HG02588 (cell line): ENCODE measurements at regions not wholly inside any gene's neighbourhood (a gene's known extent, or its start where the extent isn't known, plus 50 kb on each side); places are given as distances from the start of the nearest gene placed in this dataset.
"Not testable (repeated sequence)": the region's sequence is repeated elsewhere in the genome, so short reads cannot be mapped to it uniquely, and the experiment has no call there.

ENCODE experiments used
- ATAC-seq: cut with Tn5 transposase; IDR thresholded peaks from one replicate; pipeline ENCODE4 v1.9.1; 2021; ENCODE audit warnings: mild to moderate bottlenecking, moderate library complexity; ENCODE audit not compliant: unreplicated experiment

DNA sequence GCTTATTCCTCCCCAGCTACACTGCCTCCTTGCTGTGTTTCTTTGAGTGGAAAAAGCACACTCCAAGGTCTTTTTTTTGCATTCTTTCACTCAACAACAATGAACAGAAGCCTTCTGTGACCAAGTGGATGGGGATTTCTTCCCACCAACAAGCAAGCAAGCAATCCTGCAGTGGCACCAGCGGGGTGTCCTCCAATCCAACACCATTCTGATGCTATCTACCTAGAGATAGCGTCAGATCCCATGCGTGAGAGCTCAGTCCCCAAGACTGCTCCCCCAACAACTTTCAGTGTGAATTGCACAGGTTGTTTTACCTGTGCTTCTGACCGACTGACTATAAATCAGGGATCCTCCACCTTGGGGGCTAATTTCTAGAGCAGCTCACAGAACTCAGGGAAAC, 311.0 kb upstream of the PODXL start:
- ATAC-seq: no peak

- ATAC-seq: no peak
Measured at GRCh38 chr7:131865911-131866310, 309.5 kb upstream of the PODXL start.

GRCh38 chr7:131861620-131862346, 305.4 kb upstream of the PODXL start:
- ATAC-seq: no peak

GRCh38 chr7:131859147-131859821, 302.9 kb upstream of the PODXL start:
- ATAC-seq: peak; percentile 53

- no peak for ATAC-seq
Measured at GRCh38 chr7:131858611-131859010, 302.2 kb upstream of the PODXL start.

DNA sequence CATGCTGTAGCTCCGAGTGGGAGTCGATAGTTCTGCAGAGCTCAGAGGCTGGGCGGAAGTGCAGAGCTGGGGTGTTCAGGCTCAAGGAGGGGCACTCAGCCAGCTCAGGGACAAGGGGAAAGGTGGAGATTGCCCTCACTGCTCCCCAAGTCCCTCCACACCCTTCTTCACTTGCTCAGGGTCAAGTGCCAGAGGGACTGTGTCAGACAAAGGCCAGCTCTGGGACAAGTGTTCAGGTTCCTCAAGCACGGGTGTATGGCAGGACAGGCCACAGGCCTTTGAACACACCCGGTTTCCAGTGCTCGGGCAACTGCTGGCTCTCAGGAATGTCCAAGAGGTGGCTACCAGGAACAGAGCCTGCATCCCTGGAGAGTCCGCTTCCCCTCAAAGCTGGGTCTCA, 293.0 kb upstream of the PODXL start:
- ATAC-seq: no peak

DNA sequence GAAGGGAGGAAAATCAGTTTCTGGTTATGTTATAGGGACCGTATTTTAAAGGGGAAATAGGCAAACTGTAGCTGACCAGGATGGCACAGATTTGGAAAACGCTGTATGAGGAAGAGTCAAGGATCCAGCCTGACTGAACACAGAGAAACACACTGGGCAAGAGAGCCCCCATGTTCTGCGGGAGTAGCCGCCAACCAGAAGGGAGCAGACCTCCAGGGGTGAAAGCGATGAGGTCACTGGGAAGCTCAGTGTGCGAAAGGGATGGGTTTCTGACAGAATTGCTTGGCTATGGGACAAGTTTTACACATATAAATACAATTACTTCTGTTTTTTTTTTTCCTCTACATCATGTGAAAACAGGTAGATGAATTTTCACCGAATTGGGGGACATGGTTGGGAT, 291.6 kb upstream of the PODXL start:
- ATAC-seq: no peak

DNA sequence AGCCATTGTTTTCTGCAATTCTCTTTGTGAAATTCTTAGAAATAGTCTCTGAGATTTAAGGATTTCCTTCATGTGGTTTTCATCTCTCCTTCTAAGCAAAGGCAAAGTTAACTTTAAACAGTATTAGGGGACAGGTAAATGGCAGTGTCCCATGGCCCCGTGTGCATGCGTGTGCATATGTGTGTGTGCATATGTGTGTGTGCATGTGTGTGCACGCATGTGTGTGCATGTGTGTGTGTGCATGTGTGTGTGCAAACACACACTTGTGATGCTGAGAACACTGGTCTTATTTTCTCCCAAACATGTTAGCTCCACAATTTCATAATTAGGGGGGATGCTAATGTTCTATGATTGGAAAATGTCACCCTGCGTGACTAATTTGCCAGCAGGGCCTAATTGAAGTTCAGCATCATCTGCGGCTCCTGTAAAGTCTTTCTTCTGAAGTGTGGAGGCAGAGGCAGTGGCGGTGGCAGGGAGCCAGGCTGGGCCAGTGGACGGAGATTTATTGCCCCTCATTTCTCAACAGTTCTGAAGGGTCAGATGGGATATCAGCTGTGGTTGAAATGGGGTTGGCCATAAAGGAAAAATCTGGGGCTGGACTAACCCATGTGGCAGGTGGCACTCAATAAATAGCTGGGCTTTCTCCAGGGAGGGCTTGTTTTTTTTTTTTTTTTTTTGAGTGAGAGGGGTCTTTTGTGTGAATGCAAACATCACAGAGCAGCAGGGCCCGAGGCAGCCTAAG, 289.3 kb upstream of the PODXL start:
- no peak for ATAC-seq

GRCh38 chr7:131844369-131844768, 287.9 kb upstream of the PODXL start:
- no peak for ATAC-seq

DNA sequence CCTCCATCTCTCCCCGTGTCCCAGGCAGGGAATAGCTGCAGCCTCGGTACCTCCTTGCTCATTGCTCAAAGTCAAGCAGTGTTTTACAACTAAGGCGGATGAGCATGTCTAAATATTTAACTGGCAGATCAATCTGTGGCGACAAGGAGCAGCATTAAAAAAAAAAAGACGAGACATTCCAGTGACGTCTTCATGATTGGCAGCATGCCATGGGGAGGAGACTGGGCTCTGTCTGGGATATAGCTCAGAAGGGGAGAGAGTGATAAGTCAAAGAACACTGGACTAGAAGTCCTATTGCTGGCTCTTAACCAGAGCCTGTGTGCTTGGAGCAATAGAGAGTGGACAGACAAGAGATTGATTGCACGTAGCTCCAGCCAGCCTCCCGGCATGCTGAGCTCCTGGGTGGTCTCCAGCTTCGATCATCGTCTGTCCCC, 287.5 kb upstream of the PODXL start:
- ATAC-seq: no peak

GRCh38 chr7:131839967-131840690, 283.7 kb upstream of the PODXL start:
- no peak for ATAC-seq

GRCh38 chr7:131836733-131837132, 280.3 kb upstream of the PODXL start:
- ATAC-seq: no peak

GRCh38 chr7:131835141-131835540, 278.7 kb upstream of the PODXL start:
- ATAC-seq: no peak

DNA sequence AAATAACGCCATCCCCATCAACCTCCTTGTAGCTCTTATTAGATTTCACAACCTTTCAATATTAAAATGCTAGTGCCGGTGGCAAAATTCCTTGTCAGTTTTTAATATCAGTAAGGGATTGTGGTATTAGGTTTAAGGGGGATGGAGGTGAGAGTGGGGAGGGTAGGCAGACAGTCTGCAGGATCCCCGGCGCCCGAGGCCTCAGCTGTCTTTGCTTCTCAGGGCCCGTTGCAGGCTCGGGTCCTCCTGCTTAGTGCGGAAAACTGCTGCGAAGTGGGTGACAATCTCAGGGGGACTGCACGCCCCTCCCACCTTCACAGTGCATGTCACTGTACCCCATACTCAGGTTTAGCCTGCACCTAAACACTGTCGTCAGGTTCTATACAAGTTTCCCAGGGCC, 274.3 kb upstream of the PODXL start:
- ATAC-seq: no peak

DNA sequence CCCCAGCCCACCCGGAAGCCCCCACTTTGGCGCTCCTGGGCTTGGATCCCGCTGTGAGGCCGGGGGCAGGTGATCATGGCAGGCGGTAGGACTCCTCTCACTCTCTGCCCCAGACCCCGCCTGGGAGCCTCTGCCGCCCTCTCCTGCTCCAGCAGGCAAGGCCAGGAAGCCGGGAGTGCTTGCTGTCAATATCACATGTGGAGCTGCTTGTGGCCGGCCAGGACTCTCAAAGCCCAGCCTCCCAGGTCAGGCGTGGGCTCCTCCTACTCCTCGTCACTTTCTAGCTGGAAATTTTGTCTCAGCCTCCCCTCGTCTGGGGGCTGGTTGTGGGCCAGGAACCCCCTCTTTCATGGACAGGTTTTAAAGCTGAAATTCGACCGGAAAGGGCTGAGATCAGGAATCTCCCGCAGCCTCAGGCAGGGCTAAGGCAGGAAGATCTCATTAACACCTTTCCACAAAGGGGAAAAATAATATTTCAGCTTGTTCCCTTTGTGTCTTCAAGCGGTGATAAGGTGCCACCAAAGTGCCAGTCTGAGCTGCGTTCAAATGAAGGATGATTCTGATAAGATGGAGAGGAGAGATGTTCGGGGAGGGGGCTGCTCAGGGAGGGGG, 273.6 kb upstream of the PODXL start:
- no peak for ATAC-seq

DNA sequence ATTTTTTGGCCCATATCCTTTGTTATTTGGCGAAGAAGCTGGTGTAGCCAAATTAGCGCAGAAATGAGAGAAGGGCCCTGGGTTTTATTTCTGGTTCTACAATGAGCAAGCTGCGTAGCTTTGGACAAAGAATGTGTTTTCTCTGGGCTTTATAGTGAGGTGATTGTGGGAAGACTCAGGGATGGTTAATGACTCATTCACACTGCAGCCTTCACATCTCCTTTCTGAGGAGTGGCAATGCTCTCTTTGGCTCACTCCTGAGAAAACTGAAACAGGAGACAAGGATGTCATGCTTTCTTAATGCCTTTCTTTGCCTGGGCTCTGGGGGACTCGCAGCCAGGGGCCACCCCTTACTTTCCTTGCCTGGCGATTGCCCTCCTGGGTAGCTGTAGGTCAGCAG, 271.0 kb upstream of the PODXL start:
- ATAC-seq: no peak

- no peak for ATAC-seq
Measured at GRCh38 chr7:131826960-131827359, 270.5 kb upstream of the PODXL start.

DNA sequence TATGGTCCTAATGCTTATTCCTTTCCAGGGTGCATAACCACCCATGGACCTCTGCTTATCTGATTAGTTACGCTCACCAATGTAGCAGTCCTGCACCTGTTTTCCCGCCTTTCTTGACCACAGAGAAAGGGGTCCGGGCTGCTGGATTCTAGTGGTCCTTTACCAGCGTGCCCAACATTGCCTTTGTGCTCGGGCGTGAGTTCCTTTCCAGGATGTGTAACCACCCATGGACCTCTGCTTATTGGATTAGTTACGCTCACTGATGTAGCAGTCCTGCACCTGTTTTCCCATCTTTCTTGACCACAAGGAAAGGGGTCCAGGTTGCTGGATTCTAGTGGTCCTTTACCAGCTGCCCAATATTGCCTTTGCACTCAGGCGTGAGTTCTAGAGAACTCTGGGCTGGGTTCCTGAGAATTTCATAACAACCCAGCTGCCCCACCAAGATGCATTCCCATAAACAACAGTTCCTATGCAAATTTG, 267.6 kb upstream of the PODXL start:
- ATAC-seq: not testable (repeated sequence)

DNA sequence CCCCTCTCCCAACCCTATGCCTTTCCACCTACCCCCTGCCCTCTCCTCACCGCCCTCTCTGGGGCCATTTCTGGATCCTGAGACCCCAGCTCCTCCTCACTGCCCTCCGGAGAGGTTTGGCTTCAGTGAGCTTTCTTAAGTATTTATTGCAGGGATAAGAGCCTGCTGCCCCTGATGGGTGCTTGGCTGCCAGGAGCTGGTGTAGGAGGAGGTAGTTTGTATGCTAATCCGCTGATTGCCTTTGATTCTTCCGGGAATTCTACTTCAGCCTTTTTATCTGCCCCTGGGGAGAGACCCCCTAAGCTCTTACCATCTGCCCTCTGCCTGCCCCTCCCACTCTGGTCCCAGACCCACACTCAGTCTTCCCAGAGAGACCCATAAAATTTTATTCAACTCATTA, 263.5 kb upstream of the PODXL start:
- no peak for ATAC-seq

- ATAC-seq: no peak
Measured at GRCh38 chr7:131816391-131817007, 260.1 kb upstream of the PODXL start.
